BLaER1 treated with 17β-estradiol and CSF1 and Interleukin-3, amounts not matched to agents 10 nM and 100 nM (cell line): ENCODE measurements at regions not wholly inside any gene's neighbourhood (a gene's known extent, or its start where the extent isn't known, plus 50 kb on each side); places are given as distances from the start of the nearest gene placed in this dataset.

ENCODE experiments used
- H3K27ac ChIP-seq, 11 experiments: shearing (Covaris generic); formaldehyde crosslinking; 2 replicates each; pipeline ENCODE4 v1.8.1; 2022
- H3K27me3 ChIP-seq, 11 experiments: shearing (Covaris generic); formaldehyde crosslinking; 2 replicates each; pipeline ENCODE4 v1.8.1; 2022
- H3K36me3 ChIP-seq, 11 experiments: shearing (Covaris generic); formaldehyde crosslinking; 2 replicates each; pipeline ENCODE4 v1.8.1; 2022
- H3K4me1 ChIP-seq, 10 experiments: shearing (Covaris generic); formaldehyde crosslinking; 2 replicates each; pipeline ENCODE4 v1.8.1; 2022
- H3K4me2 ChIP-seq, 11 experiments: shearing (Covaris generic); formaldehyde crosslinking; 2 replicates each; pipeline ENCODE4 v1.8.1; 2022
- H3K4me3 ChIP-seq, 10 experiments: shearing (Covaris generic); formaldehyde crosslinking; 2 replicates each; pipeline ENCODE4 v1.8.1; 2022
- H3K9ac ChIP-seq, 11 experiments: shearing (Covaris generic); formaldehyde crosslinking; 2 replicates each; pipeline ENCODE4 v1.8.1; 2022
- H3K9me3 ChIP-seq, 11 experiments: shearing (Covaris generic); formaldehyde crosslinking; replicated peaks in 1 of 11; 2 replicates each; pipeline ENCODE4 v1.8.1; 2022
- H4K20me1 ChIP-seq, 11 experiments: shearing (Covaris generic); formaldehyde crosslinking; 2 replicates each; pipeline ENCODE4 v1.8.1; 2022
- Cebpa-rat ChIP-seq, 11 experiments: shearing (Covaris generic); IDR thresholded peaks; 2 replicates each; pipeline ENCODE4 v1.8.1; 2022

GRCh38 chr6:151705993-151706733 lies 101.3 kb upstream of the ESR1 start:
- TF ChIP-seq Cebpa-rat (IDR thresholded peaks at IDR 0.05): peak in 5 of 11 experiments; percentile 12 to 57 (median 35); a peak in 3 of 22 replicates
- Histone ChIP-seq H3K4me2 (peak overlapping the region in 2 of 11 experiments; percentile 24 to 44; a peak in 3 of 22 replicates), H3K4me1 (peaks cover 0 to 62% (median 0%) of the 10 kb centered on the region in 10 experiments; a peak in 5 of 20 replicates), H3K36me3 (no peaks in the 10 kb centered on the region), H3K9me3 (no peaks in the 10 kb centered on the region; a peak in 1 of 22 replicates), H3K27me3 (no peaks in the 10 kb centered on the region), H4K20me1 (no peaks in the 10 kb centered on the region), H3K9ac (no peak overlapping the region), H3K4me3 (no peak overlapping the region), H3K27ac (no peak overlapping the region)

- H3K9me3 ChIP-seq: peaks cover 9 to 28% (median 13%) of the 10 kb centered on the region in 11 experiments; a peak in 16 of 22 replicates
- no peak overlapping the region for H3K4me2 ChIP-seq
- no peaks in the 10 kb centered on the region for H3K27me3 ChIP-seq
- H3K4me3 ChIP-seq: no peak overlapping the region
- TF ChIP-seq Cebpa-rat (IDR thresholded peaks at IDR 0.05): no peak
- H3K36me3 ChIP-seq: no peaks in the 10 kb centered on the region
- no peaks in the 10 kb centered on the region for H4K20me1 ChIP-seq
- peaks cover 0 to 35% (median 0%) of the 10 kb centered on the region in 10 experiments; a peak in 4 of 20 replicates for H3K4me1 ChIP-seq
- no peak overlapping the region for H3K9ac ChIP-seq
- no peak overlapping the region for H3K27ac ChIP-seq
Measured at GRCh38 chr6:151709329-151709728, 98.2 kb upstream of the ESR1 start.

- Histone ChIP-seq H3K4me1 (peaks cover 0 to 23% (median 8%) of the 10 kb centered on the region in 10 experiments; a peak in 12 of 20 replicates), H4K20me1 (no peaks in the 10 kb centered on the region), H3K4me3 (no peak overlapping the region), H3K36me3 (no peaks in the 10 kb centered on the region), H3K9ac (peak overlapping the region in 1 of 11 experiments; percentile 58; a peak in 1 of 22 replicates), H3K9me3 (peaks cover 9 to 39% (median 18%) of the 10 kb centered on the region in 11 experiments; a peak in 18 of 22 replicates), H3K27me3 (no peaks in the 10 kb centered on the region), H3K27ac (peak overlapping the region in 4 of 11 experiments; percentile 10 to 46 (median 27); a peak in 5 of 22 replicates), H3K4me2 (peak overlapping the region in 8 of 11 experiments; percentile 2 to 76 (median 18); a peak in 12 of 22 replicates)
- no peak for TF ChIP-seq Cebpa-rat (IDR thresholded peaks at IDR 0.05)
Measured at GRCh38 chr6:151716526-151716932, 91.0 kb upstream of the ESR1 start.

GRCh38 chr6:151719070-151719469 lies 88.4 kb upstream of the ESR1 start:
- TF ChIP-seq Cebpa-rat (IDR thresholded peaks at IDR 0.05): no peak
- Histone ChIP-seq H3K27ac (no peak overlapping the region), H3K4me1 (peaks cover 14 to 44% (median 24%) of the 10 kb centered on the region in 10 experiments; a peak in 18 of 20 replicates), H3K36me3 (no peaks in the 10 kb centered on the region), H4K20me1 (no peaks in the 10 kb centered on the region), H3K9me3 (peaks cover 0 to 20% (median 8%) of the 10 kb centered on the region in 11 experiments; a peak in 13 of 22 replicates), H3K4me2 (no peak overlapping the region), H3K9ac (no peak overlapping the region), H3K27me3 (no peaks in the 10 kb centered on the region), H3K4me3 (no peak overlapping the region)

- no peak for TF ChIP-seq Cebpa-rat (IDR thresholded peaks at IDR 0.05)
- H3K4me3 ChIP-seq: no peak overlapping the region
- no peak overlapping the region for H3K4me2 ChIP-seq
Measured at GRCh38 chr6:151721146-151721545, 86.3 kb upstream of the ESR1 start.

GRCh38 chr6:151721671-151722070 lies 85.8 kb upstream of the ESR1 start:
- Histone ChIP-seq H3K9ac (no peak overlapping the region), H4K20me1 (no peaks in the 10 kb centered on the region), H3K27ac (no peak overlapping the region), H3K4me1 (peaks cover 9 to 32% (median 17%) of the 10 kb centered on the region in 10 experiments; a peak in 17 of 20 replicates), H3K9me3 (peaks cover 0 to 3% (median 0%) of the 10 kb centered on the region in 11 experiments; a peak in 2 of 22 replicates), H3K4me3 (no peak overlapping the region), H3K4me2 (peak overlapping the region in 3 of 11 experiments; percentile 9 to 73 (median 69); a peak in 5 of 22 replicates), H3K27me3 (no peaks in the 10 kb centered on the region), H3K36me3 (no peaks in the 10 kb centered on the region)
- no peak for TF ChIP-seq Cebpa-rat (IDR thresholded peaks at IDR 0.05)

More at GRCh38 chr6:151721146-151721545, 86.3 kb upstream of the ESR1 start:
- H3K36me3 ChIP-seq: no peaks in the 10 kb centered on the region
- H3K27ac ChIP-seq: no peak overlapping the region
- peaks cover 0 to 8% (median 0%) of the 10 kb centered on the region in 11 experiments; a peak in 2 of 22 replicates for H3K9me3 ChIP-seq
- H3K9ac ChIP-seq: no peak overlapping the region
- peaks cover 13 to 37% (median 22%) of the 10 kb centered on the region in 10 experiments; a peak in 18 of 20 replicates for H3K4me1 ChIP-seq
- no peaks in the 10 kb centered on the region for H4K20me1 ChIP-seq
- H3K27me3 ChIP-seq: no peaks in the 10 kb centered on the region

GRCh38 chr6:151722342-151722741 lies 85.1 kb upstream of the ESR1 start:
- Histone ChIP-seq H3K4me2 (peak overlapping the region; percentile 6 to 73 (median 32); a peak in 14 of 22 replicates), H3K27ac (peak overlapping the region in 2 of 11 experiments; percentile 3 to 62; a peak in 2 of 22 replicates), H4K20me1 (no peaks in the 10 kb centered on the region), H3K9me3 (peaks cover 0 to 3% (median 0%) of the 10 kb centered on the region in 11 experiments; a peak in 6 of 22 replicates), H3K4me3 (no peak overlapping the region), H3K27me3 (no peaks in the 10 kb centered on the region), H3K36me3 (no peaks in the 10 kb centered on the region), H3K4me1 (peaks cover 9 to 27% (median 16%) of the 10 kb centered on the region in 10 experiments; a peak in 17 of 20 replicates), H3K9ac (0 out of 22 replicates have a peak overlapping the region, but pooled peaks of 1 of the 11 experiments have one; percentile 15)
- TF ChIP-seq Cebpa-rat (IDR thresholded peaks at IDR 0.05): no peak

GRCh38 chr6:151723152-151723551 lies 84.3 kb upstream of the ESR1 start:
- Histone ChIP-seq H3K4me3 (no peak overlapping the region), H3K9me3 (peaks cover 0 to 10% (median 0%) of the 10 kb centered on the region in 11 experiments; a peak in 7 of 22 replicates), H3K9ac (0 out of 22 replicates have a peak overlapping the region, but pooled peaks of 1 of the 11 experiments have one; percentile 32), H3K27me3 (no peaks in the 10 kb centered on the region), H3K4me1 (peaks cover 9 to 27% (median 16%) of the 10 kb centered on the region in 10 experiments; a peak in 17 of 20 replicates), H4K20me1 (no peaks in the 10 kb centered on the region), H3K4me2 (peak overlapping the region in 9 of 11 experiments; percentile 4 to 73 (median 32); a peak in 9 of 22 replicates), H3K36me3 (peaks cover 0 to 5% (median 0%) of the 10 kb centered on the region in 11 experiments; a peak in 1 of 22 replicates), H3K27ac (peak overlapping the region in 2 of 11 experiments; percentile 3 to 62; a peak in 3 of 22 replicates)
- no peak for TF ChIP-seq Cebpa-rat (IDR thresholded peaks at IDR 0.05)
